GM23338 (cell line): ENCODE measurements at regions not wholly inside any gene's neighbourhood (a gene's known extent, or its start where the extent isn't known, plus 50 kb on each side); places are given as distances from the start of the nearest gene placed in this dataset.

Experiments used
- ATAC-seq: fragments of 200-7000 bp; cut with Tn5 transposase; 3 replicates; pipeline ENCODE4 v1.9.1; 2020
- DNase-seq: peaks from one replicate; pipeline ENCODE4 v3.0.0-alpha.2; 2015; ENCODE audit warnings: low spot score
- H2AFZ ChIP-seq: fragments of 200-600 bp; sonication (generic); 2 replicates; pipeline ENCODE4 v1.8.0; 2016; ENCODE audit warnings: antibody characterized with exemption, mild to moderate bottlenecking, moderate library complexity
- H3F3A ChIP-seq: fragments of 200-600 bp; sonication (generic); replicated peaks from 2 replicates; pipeline ENCODE4 v1.8.0; 2017; ENCODE audit warnings: antibody characterized with exemption, mixed run types, low read depth
- H3K27ac ChIP-seq: fragments of 200-600 bp; sonication (generic); 2 replicates; pipeline ENCODE4 v1.6.1; 2016; ENCODE audit warnings: low read depth
- H3K27me3 ChIP-seq: fragments of 200-600 bp; sonication (generic); 2 replicates; pipeline ENCODE4 v1.8.0; 2016; ENCODE audit warnings: mild to moderate bottlenecking, mixed run types, moderate library complexity; ENCODE audit not compliant: insufficient read depth
- H3K36me3 ChIP-seq: fragments of 200-600 bp; sonication (generic); 2 replicates; pipeline ENCODE4 v1.8.0; 2016; ENCODE audit warnings: mild to moderate bottlenecking; ENCODE audit not compliant: insufficient read depth
- H3K4me1 ChIP-seq: fragments of 200-600 bp; sonication (generic); 2 replicates; pipeline ENCODE4 v1.8.0; 2016; ENCODE audit warnings: mild to moderate bottlenecking, moderate library complexity; ENCODE audit not compliant: insufficient read depth
- H3K4me2 ChIP-seq: fragments of 200-600 bp; sonication (generic); 2 replicates; pipeline ENCODE4 v1.7.1; 2017; ENCODE audit warnings: mixed run types
- H3K4me3 ChIP-seq: fragments of 200-600 bp; sonication (generic); 2 replicates; pipeline ENCODE4 v1.6.1; 2016; ENCODE audit warnings: mixed run types
- H3K79me2 ChIP-seq: fragments of 200-600 bp; sonication (generic); replicated peaks from 2 replicates; pipeline ENCODE4 v1.8.0; 2017; ENCODE audit warnings: mild to moderate bottlenecking; ENCODE audit not compliant: insufficient read depth
- H3K9me2 ChIP-seq: fragments of 200-600 bp; sonication (generic); 2 replicates; pipeline ENCODE4 v1.8.0; 2017; ENCODE audit not compliant: insufficient read depth
- H4K20me1 ChIP-seq: fragments of 200-600 bp; sonication (generic); replicated peaks from 2 replicates; pipeline ENCODE4 v1.8.0; 2017; ENCODE audit warnings: mild to moderate bottlenecking; ENCODE audit not compliant: insufficient read depth
- H3K27ac Mint-ChIP-seq: 2 replicates; pipeline ENCODE4 v1.8.0; 2020; ENCODE audit warnings: inconsistent platforms, mild to moderate bottlenecking, moderate library complexity, mixed read lengths
- H3K27me3 Mint-ChIP-seq: 3 replicates; pipeline ENCODE4 v1.8.0; 2022; ENCODE audit warnings: low read depth, mild to moderate bottlenecking, moderate library complexity, mixed read lengths, inconsistent platforms; ENCODE audit not compliant: insufficient read depth, poor library complexity
- H3K36me3 Mint-ChIP-seq: 3 replicates; pipeline ENCODE4 v1.8.0; 2021; ENCODE audit warnings: low read depth, mild to moderate bottlenecking, inconsistent platforms, moderate library complexity, mixed read lengths
- H3K4me1 Mint-ChIP-seq: 3 replicates; pipeline ENCODE4 v1.8.0; 2020; ENCODE audit warnings: mild to moderate bottlenecking, inconsistent platforms, mixed read lengths
- H3K4me3 Mint-ChIP-seq: 3 replicates; pipeline ENCODE4 v1.8.0; 2021; ENCODE audit warnings: moderate library complexity, mild to moderate bottlenecking, inconsistent platforms, mixed read lengths
- H3K9me3 Mint-ChIP-seq: 3 replicates; pipeline ENCODE4 v1.8.0; 2020; ENCODE audit warnings: moderate library complexity, mild to moderate bottlenecking, inconsistent platforms, mixed read lengths
- CREB1 ChIP-seq: fragments of 250-450 bp; sonication (Bioruptor Pico); IDR thresholded peaks from 2 replicates; pipeline ENCODE4 v1.5.0; 2020; ENCODE audit warnings: low read depth, mild to moderate bottlenecking, moderate library complexity
- CTCF ChIP-seq, 2 experiments: fragments of 200-600 bp in 1 of 2; sonication (generic) in 1 of 2; conservative IDR thresholded peaks; 2 replicates each; pipeline versions ENCODE4 v1.5.1 to v1.6.1; 2016 to 2017; ENCODE audit warnings: antibody characterized with exemption in 2 of 2, low read depth in 2 of 2, mild to moderate bottlenecking in 2 of 2, moderate library complexity in 1 of 2
- ETS1 ChIP-seq: IDR thresholded peaks from 2 replicates; pipeline ENCODE4 v1.6.1; 2016; ENCODE audit warnings: antibody characterized with exemption
- EZH2 ChIP-seq: fragments of 200-600 bp; sonication (generic); IDR thresholded peaks from one replicate; pipeline ENCODE4 v1.8.0; 2017; ENCODE audit warnings: antibody characterized with exemption, mild to moderate bottlenecking, low read depth; ENCODE audit not compliant: unreplicated experiment
- EZH2phosphoT487 ChIP-seq: fragments of 200-600 bp; sonication (generic); IDR thresholded peaks from one replicate; pipeline ENCODE4 v1.8.1; 2018; ENCODE audit warnings: antibody characterized with exemption; ENCODE audit not compliant: unreplicated experiment
- JUNB ChIP-seq: IDR thresholded peaks from one replicate; pipeline ENCODE4 v1.6.1; 2016; ENCODE audit warnings: antibody characterized with exemption; ENCODE audit not compliant: unreplicated experiment
- NANOG ChIP-seq: IDR thresholded peaks from 2 replicates; pipeline ENCODE4 v1.6.1; 2016; ENCODE audit warnings: antibody characterized with exemption, borderline replicate concordance
- POLR2AphosphoS5 ChIP-seq: IDR thresholded peaks from 2 replicates; pipeline ENCODE4 v1.6.1; 2016; ENCODE audit warnings: antibody characterized with exemption, low read depth
- REST ChIP-seq: IDR thresholded peaks from one replicate; pipeline ENCODE4 v1.6.1; 2018; ENCODE audit warnings: antibody characterized with exemption; ENCODE audit not compliant: unreplicated experiment
- STAT1 ChIP-seq: IDR thresholded peaks from one replicate; pipeline ENCODE4 v1.6.1; 2016; ENCODE audit warnings: antibody characterized with exemption; ENCODE audit not compliant: unreplicated experiment
- ZNF114 ChIP-seq: fragments of 250-450 bp; sonication (Bioruptor Pico); IDR thresholded peaks from 2 replicates; pipeline ENCODE4 v1.5.0; 2020; ENCODE audit warnings: mild to moderate bottlenecking, moderate library complexity
- ZNF331 ChIP-seq: fragments of 250-450 bp; sonication (Bioruptor Pico); IDR thresholded peaks from 2 replicates; pipeline ENCODE4 v1.5.0; 2020; ENCODE audit warnings: low read depth, mild to moderate bottlenecking, moderate library complexity
- ZNF462 ChIP-seq: fragments of 250-450 bp; sonication (Bioruptor Pico); IDR thresholded peaks from 2 replicates; pipeline ENCODE4 v1.5.0; 2020; ENCODE audit warnings: mild to moderate bottlenecking, moderate library complexity

- Histone ChIP-seq H3K27ac (no peak overlapping the region), H3K9me2 (no peaks in the 10 kb centered on the region), H3K36me3 (no peaks in the 10 kb centered on the region), H2AFZ (no peak overlapping the region), H3K4me2 (no peak overlapping the region), H4K20me1 (no peaks in the 10 kb centered on the region), H3K27me3 (no peaks in the 10 kb centered on the region), H3K4me1 (no peaks in the 10 kb centered on the region), H3K79me2 (no peaks in the 10 kb centered on the region), H3F3A (no peaks in the 10 kb centered on the region), H3K4me3 (no peak overlapping the region)
- H3K4me3 Mint-ChIP-seq = no peak overlapping the region
- DNase-seq (no peak), ATAC-seq (no peak)
- no peaks in the 10 kb centered on the region for H3K4me1 Mint-ChIP-seq
- no peaks in the 10 kb centered on the region for H3K27me3 Mint-ChIP-seq
- no peaks in the 10 kb centered on the region for H3K36me3 Mint-ChIP-seq
- H3K27ac Mint-ChIP-seq = no peak overlapping the region
- 0 out of 3 replicates have a peak, but pooled peaks cover 4% of the 10 kb centered on the region for H3K9me3 Mint-ChIP-seq
- TF ChIP-seq ZNF331 (CRISPR knock-in tag) = no peak
- TF ChIP-seq POLR2AphosphoS5 = no peak
- no peak for TF ChIP-seq JUNB
- TF ChIP-seq ZNF462 (CRISPR knock-in tag) = no peak
- TF ChIP-seq ZNF114 (CRISPR knock-in tag) = no peak
- no peak for TF ChIP-seq CREB1 (CRISPR knock-in tag)
- TF ChIP-seq REST = no peak
- TF ChIP-seq STAT1 = no peak
- TF ChIP-seq ETS1 = no peak
- no peak for TF ChIP-seq NANOG
- no peak for TF ChIP-seq EZH2phosphoT487
- no peak for TF ChIP-seq CTCF (conservative IDR thresholded peaks at IDR 0.05; ENCODE audit: low read depth in 2 of 2)
- no peak for TF ChIP-seq EZH2
These were observed 330.0 kb downstream of the DDX10 start for GRCh38 chr11:108994887-108995286.
